K562 (cell line): ENCODE measurements at regions not wholly inside any gene's neighbourhood (a gene's known extent, or its start where the extent isn't known, plus 50 kb on each side); places are given as distances from the start of the nearest gene placed in this dataset.

ENCODE experiments used
- E2F4 ChIP-seq: sonication (generic); formaldehyde crosslinking; IDR thresholded peaks from 2 replicates; pipeline ENCODE4 v1.8.0; 2022; ENCODE audit warnings: mild to moderate bottlenecking, low read depth, missing genetic modification reagents
- EZH2 ChIP-seq: IDR thresholded peaks from 2 replicates; pipeline ENCODE4 v1.6.1; 2012; ENCODE audit warnings: low read depth, mild to moderate bottlenecking, inconsistent platforms, low read length, borderline replicate concordance
- NCOR1 ChIP-seq: fragments of 450-650 bp; IDR thresholded peaks from 2 replicates; pipeline ENCODE4 v1.6.1; 2016; ENCODE audit warnings: mild to moderate bottlenecking, moderate library complexity
- NFIC ChIP-seq: fragments of 450-650 bp; IDR thresholded peaks from 2 replicates; pipeline ENCODE4 v1.6.1; 2017; ENCODE audit warnings: mild to moderate bottlenecking, inconsistent platforms
- POLR2A ChIP-seq: fragments of 450-650 bp; conservative IDR thresholded peaks from 2 replicates; pipeline ENCODE4 v1.6.1; 2016
- RCOR1 ChIP-seq, 2 experiments: IDR thresholded peaks; 2 replicates each; pipeline ENCODE4 v1.6.1; 2012; ENCODE audit warnings: low read depth in 2 of 2, low read length in 2 of 2, borderline replicate concordance in 1 of 2, improper control_type of control experiment in 1 of 2
- SPI1 ChIP-seq: IDR thresholded peaks from 2 replicates; pipeline ENCODE4 v1.6.1; 2011; ENCODE audit warnings: low read depth, low read length, control low read depth, borderline replicate concordance
- STAT5B ChIP-seq: fragments of 250-450 bp; sonication (Bioruptor Pico); IDR thresholded peaks from 2 replicates; pipeline ENCODE4 v1.8.0; 2021; ENCODE audit warnings: mild to moderate bottlenecking, inconsistent platforms
- ZNF274 ChIP-seq: IDR thresholded peaks from 2 replicates; pipeline ENCODE4 v1.6.1; 2011; ENCODE audit warnings: low read depth, mild to moderate bottlenecking, low read length, moderate library complexity, borderline replicate concordance
- ZZZ3 ChIP-seq: fragments of 450-650 bp; IDR thresholded peaks from 2 replicates; pipeline ENCODE4 v1.6.1; 2016; ENCODE audit warnings: antibody characterized with exemption, mild to moderate bottlenecking, moderate library complexity
- TF ChIP-seq, protein P1 (sequence below), 2 experiments: fragments of 450-650 bp; formaldehyde crosslinking in 1 of 2; IDR thresholded peaks; 2 replicates each; pipeline versions ENCODE4 v1.4.0 to v1.6.1; 2014 to 2020; ENCODE audit warnings: mild to moderate bottlenecking in 2 of 2, borderline replicate concordance in 1 of 2, low read depth in 1 of 2

- TF ChIP-seq STAT5B (CRISPR knock-in tag) = no peak
- TF ChIP-seq NCOR1 = no peak
- TF ChIP-seq RCOR1 (IDR thresholded peaks at IDR 0.05; ENCODE audit: borderline replicate concordance in 1 of 2, low read depth in 2 of 2, low read length in 2 of 2) = no peak
- no peak for TF ChIP-seq ZNF274
- no peak for TF ChIP-seq E2F4 (CRISPR knock-in tag)
- TF ChIP-seq EZH2 = no peak
- no peak for TF ChIP-seq NFIC
- no peak for TF ChIP-seq SPI1
- TF ChIP-seq POLR2A = no peak
- TF ChIP-seq, protein P1, sequence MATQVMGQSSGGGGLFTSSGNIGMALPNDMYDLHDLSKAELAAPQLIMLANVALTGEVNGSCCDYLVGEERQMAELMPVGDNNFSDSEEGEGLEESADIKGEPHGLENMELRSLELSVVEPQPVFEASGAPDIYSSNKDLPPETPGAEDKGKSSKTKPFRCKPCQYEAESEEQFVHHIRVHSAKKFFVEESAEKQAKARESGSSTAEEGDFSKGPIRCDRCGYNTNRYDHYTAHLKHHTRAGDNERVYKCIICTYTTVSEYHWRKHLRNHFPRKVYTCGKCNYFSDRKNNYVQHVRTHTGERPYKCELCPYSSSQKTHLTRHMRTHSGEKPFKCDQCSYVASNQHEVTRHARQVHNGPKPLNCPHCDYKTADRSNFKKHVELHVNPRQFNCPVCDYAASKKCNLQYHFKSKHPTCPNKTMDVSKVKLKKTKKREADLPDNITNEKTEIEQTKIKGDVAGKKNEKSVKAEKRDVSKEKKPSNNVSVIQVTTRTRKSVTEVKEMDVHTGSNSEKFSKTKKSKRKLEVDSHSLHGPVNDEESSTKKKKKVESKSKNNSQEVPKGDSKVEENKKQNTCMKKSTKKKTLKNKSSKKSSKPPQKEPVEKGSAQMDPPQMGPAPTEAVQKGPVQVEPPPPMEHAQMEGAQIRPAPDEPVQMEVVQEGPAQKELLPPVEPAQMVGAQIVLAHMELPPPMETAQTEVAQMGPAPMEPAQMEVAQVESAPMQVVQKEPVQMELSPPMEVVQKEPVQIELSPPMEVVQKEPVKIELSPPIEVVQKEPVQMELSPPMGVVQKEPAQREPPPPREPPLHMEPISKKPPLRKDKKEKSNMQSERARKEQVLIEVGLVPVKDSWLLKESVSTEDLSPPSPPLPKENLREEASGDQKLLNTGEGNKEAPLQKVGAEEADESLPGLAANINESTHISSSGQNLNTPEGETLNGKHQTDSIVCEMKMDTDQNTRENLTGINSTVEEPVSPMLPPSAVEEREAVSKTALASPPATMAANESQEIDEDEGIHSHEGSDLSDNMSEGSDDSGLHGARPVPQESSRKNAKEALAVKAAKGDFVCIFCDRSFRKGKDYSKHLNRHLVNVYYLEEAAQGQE (IDR thresholded peaks at IDR 0.05; ENCODE audit: borderline replicate concordance) = no peak
- TF ChIP-seq, protein P1 (CRISPR knock-in tag; IDR thresholded peaks at IDR 0.05; ENCODE audit: low read depth) = no peak
- no peak for TF ChIP-seq ZZZ3
Measured at GRCh38 chr6:9025796-9026394, 590.5 kb upstream of the SLC35B3 start.
